NCI-H1048 (cell line): ENCODE measurements at regions not wholly inside any gene's neighbourhood (a gene's known extent, or its start where the extent isn't known, plus 50 kb on each side); places are given as distances from the start of the nearest gene placed in this dataset.
"Not testable (repeated sequence)": the region's sequence is repeated elsewhere in the genome, so short reads cannot be mapped to it uniquely, and the experiment has no call there.

Source experiments
- DNase-seq: peaks from one replicate; lab custom pipeline; 2025; lab: John Stamatoyannopoulos, UW

GRCh38 chr7:94109556-94109955 is 105.4 kb upstream of the BET1 start:
- DNase-seq, result no peak

GRCh38 chr7:94111009-94111408 is 106.9 kb upstream of the BET1 start:
- no peak for DNase-seq

- no peak for DNase-seq
Observed at GRCh38 chr7:94115316-94115715, 111.2 kb upstream of the BET1 start.

GRCh38 chr7:94123136-94123535 is 119.0 kb upstream of the BET1 start:
- DNase-seq, result no peak

GRCh38 chr7:94127026-94127425 is 122.9 kb upstream of the BET1 start:
- no peak for DNase-seq

- no peak for DNase-seq
Observed at GRCh38 chr7:94128072-94128471, 123.9 kb upstream of the BET1 start.

- no peak for DNase-seq
Observed at GRCh38 chr7:94129443-94130140, 125.4 kb upstream of the BET1 start.

GRCh38 chr7:94130716-94131115 is 126.6 kb upstream of the BET1 start:
- DNase-seq, result no peak

- no peak for DNase-seq
Observed at GRCh38 chr7:94133460-94133859, 129.3 kb upstream of the BET1 start.

- no peak for DNase-seq
Observed at GRCh38 chr7:94135180-94135579, 131.0 kb upstream of the BET1 start.

GRCh38 chr7:94142281-94142680 is 138.1 kb upstream of the BET1 start:
- no peak for DNase-seq

- DNase-seq, result no peak
Observed at GRCh38 chr7:94145602-94146001, 141.4 kb upstream of the BET1 start.

- DNase-seq, result no peak
Observed at GRCh38 chr7:94146408-94146807, 142.3 kb upstream of the BET1 start.

- DNase-seq, result no peak
Observed at GRCh38 chr7:94149789-94150545, 145.8 kb upstream of the BET1 start.

- DNase-seq, result no peak
Observed at GRCh38 chr7:94154182-94154581, 150.0 kb upstream of the BET1 start.

- no peak for DNase-seq
Observed at GRCh38 chr7:94154858-94155257, 150.7 kb upstream of the BET1 start.

- not testable (repeated sequence) for DNase-seq
Observed at GRCh38 chr7:94157659-94158306, 153.6 kb upstream of the BET1 start.

- no peak for DNase-seq
Observed at GRCh38 chr7:94160719-94161435, 156.7 kb upstream of the BET1 start.

- DNase-seq, result no peak
Observed at GRCh38 chr7:94161476-94161875, 157.3 kb upstream of the BET1 start.

- DNase-seq, result no peak
Observed at GRCh38 chr7:94169682-94170081, 165.5 kb upstream of the BET1 start.

- no peak for DNase-seq
Observed at GRCh38 chr7:94170836-94171235, 166.7 kb upstream of the BET1 start.

GRCh38 chr7:94173436-94173835 is 169.3 kb upstream of the BET1 start:
- DNase-seq, result no peak

GRCh38 chr7:94174375-94174774 is 170.2 kb upstream of the BET1 start:
- DNase-seq, result no peak
